ENCODE measurements at regions not wholly inside any gene's neighbourhood (a gene's known extent, or its start where the extent isn't known, plus 50 kb on each side); places are given as distances from the start of the nearest gene placed in this dataset.

- TF ChIP-seq CTCF (IDR thresholded peaks at IDR 0.05; ENCODE audit: low read depth, low read length) (no peak), EZH2phosphoT487 (IDR thresholded peaks at IDR 0.05; ENCODE audit: low read depth) (no peak)
Measured at GRCh38 chr9:105072476-105072875, 144.5 kb upstream of the ABCA1 start.
